K562 (cell line): ENCODE measurements at regions not wholly inside any gene's neighbourhood (a gene's known extent, or its start where the extent isn't known, plus 50 kb on each side); places are given as distances from the start of the nearest gene placed in this dataset.

Experiments used
- CTCF ChIP-seq, 3 experiments: IDR thresholded peaks in 2 of 3; conservative IDR thresholded peaks in 1 of 3; 2 replicates each; pipeline ENCODE4 v1.5.1; 2011 to 2012; ENCODE audit warnings: low read length in 3 of 3, mild to moderate bottlenecking in 3 of 3, control low read depth in 2 of 3, improper control_type of control experiment in 1 of 3, inconsistent platforms in 1 of 3, low read depth in 1 of 3, mixed read lengths in 1 of 3, moderate library complexity in 1 of 3; ENCODE audit not compliant: insufficient read depth in 2 of 3
- KLF16 ChIP-seq: IDR thresholded peaks from 2 replicates; pipeline ENCODE4 v1.6.1; 2016; ENCODE audit warnings: antibody characterized with exemption
- ZNF699 ChIP-seq: fragments of 250-450 bp; sonication (Bioruptor Pico); IDR thresholded peaks from 2 replicates; pipeline ENCODE4 v1.8.0; 2021; ENCODE audit warnings: mild to moderate bottlenecking, moderate library complexity; ENCODE audit not compliant: insufficient replicate concordance

- no peak for TF ChIP-seq CTCF (IDR thresholded peaks at IDR 0.05 in 2 of 3, conservative IDR thresholded peaks at IDR 0.05 in 1 of 3; ENCODE audit: insufficient read depth in 2 of 3, low read depth in 1 of 3, low read length in 3 of 3)
- TF ChIP-seq KLF16, result no peak
- no peak for TF ChIP-seq ZNF699
These were observed 64.2 kb upstream of the SPTLC1 start for GRCh38 chr9:92179286-92180001.
